Thyroid gland (tissue), 4 donors: ENCODE measurements at regions not wholly inside any gene's neighbourhood (a gene's known extent, or its start where the extent isn't known, plus 50 kb on each side); places are given as distances from the start of the nearest gene placed in this dataset.

Source experiments
- CTCF ChIP-seq, 6 experiments: fragments of 200-600 bp in 3 of 6; fragments of 450-650 bp in 3 of 6; sonication (generic) in 3 of 6; IDR thresholded peaks; one replicate each; pipeline ENCODE4 v1.5.1; 2016 to 2019; ENCODE audit warnings: antibody characterized with exemption in 6 of 6, mild to moderate bottlenecking in 2 of 6, inconsistent platforms in 1 of 6, moderate library complexity in 1 of 6
- POLR2A ChIP-seq, 2 donors: fragments of 450-650 bp; IDR thresholded peaks; one replicate each; pipeline ENCODE4 v1.6.1; 2017; ENCODE audit warnings: antibody characterized with exemption in 2 of 2, mild to moderate bottlenecking in 2 of 2, moderate library complexity in 1 of 2

- TF ChIP-seq CTCF (IDR thresholded peaks at IDR 0.05) (no peak), POLR2A (IDR thresholded peaks at IDR 0.05) (no peak)
These were observed 508.2 kb downstream of the ACTL7B start for GRCh38 chr9:108347463-108348188.
